GM19023 (cell line): ENCODE measurements at regions not wholly inside any gene's neighbourhood (a gene's known extent, or its start where the extent isn't known, plus 50 kb on each side); places are given as distances from the start of the nearest gene placed in this dataset.
"Not testable (repeated sequence)": the region's sequence is repeated elsewhere in the genome, so short reads cannot be mapped to it uniquely, and the experiment has no call there.

Experiments
- ATAC-seq: cut with Tn5 transposase; IDR thresholded peaks from one replicate; pipeline ENCODE4 v1.9.1; 2021; ENCODE audit warnings: mild to moderate bottlenecking, moderate library complexity; ENCODE audit not compliant: unreplicated experiment

DNA sequence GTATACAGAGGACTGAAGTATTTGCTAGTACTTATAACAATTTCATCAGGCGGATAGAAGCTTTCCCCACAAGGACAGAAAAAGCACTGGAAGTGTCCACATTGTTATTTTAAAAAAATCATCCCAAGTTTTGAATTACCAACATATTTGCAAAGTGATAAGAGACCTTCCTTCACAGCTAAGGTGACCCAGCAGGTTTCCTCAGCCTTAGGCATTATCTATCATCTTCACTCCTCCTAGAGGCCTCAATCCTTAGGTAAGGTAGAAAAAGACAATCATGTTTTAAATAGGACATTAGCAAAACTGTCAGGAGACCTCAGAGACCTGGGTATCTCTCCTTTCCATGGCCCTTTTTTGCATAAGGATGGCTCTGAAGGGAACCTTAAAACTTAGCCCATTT lies 72.5 kb upstream of the CHD6 start:
- ATAC-seq = no peak

DNA sequence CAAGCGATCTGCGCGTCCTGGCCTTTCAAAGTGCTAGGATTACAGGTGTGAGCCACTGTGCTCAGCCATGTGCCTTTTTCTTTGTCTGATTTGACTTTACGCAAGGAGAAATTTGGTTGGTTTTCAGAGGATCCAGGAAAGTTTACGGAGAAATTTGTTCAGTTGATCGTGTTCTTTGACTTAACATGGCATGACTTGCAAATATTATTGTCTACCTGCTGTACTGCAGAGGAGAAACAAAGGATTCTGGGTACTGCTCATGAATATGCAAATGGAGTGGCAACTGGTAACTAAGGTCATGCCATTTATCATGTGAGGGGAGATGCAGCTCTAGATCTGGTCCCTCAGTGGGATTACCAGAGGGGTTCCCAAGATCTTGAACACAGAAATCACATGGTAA lies 68.8 kb upstream of the CHD6 start:
- no peak for ATAC-seq

DNA sequence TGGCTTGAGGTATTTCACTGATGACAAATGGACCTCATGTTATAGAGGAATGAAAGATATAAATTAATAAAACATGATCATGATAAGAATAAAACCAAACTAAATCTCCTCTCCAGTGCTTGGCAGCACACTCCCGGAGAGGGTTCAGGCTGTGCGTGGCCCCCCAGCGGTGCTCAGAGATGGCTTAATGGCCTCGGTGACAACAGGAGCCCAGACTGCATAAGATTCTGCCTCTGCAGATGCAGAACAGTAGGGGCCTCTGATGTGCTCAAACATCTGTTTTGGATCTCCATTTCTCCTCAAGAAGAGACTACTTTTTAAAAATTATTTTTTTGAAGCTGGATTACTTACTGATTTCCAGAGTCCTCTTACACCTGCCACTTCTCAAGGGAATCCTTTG lies 67.0 kb upstream of the CHD6 start:
- ATAC-seq = not testable (repeated sequence)

DNA sequence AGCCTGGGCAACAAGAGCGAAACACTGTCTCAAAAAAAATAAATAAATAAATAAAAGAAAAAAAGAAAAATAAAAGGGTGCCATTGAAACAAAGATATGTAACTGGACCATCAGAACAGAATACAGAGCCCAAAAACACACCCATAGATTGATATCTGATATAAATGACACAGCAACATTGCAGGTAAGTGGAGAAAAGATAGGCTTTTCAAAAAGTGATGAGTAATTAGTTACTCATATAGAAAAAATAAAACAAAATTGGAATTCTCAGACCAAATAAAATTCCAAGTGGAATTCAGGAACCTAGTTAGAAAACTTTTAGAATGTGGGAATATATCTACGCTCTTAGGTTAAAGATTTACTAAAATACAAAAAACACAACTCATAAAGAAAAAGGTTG lies 60.6 kb upstream of the CHD6 start:
- ATAC-seq = no peak

DNA sequence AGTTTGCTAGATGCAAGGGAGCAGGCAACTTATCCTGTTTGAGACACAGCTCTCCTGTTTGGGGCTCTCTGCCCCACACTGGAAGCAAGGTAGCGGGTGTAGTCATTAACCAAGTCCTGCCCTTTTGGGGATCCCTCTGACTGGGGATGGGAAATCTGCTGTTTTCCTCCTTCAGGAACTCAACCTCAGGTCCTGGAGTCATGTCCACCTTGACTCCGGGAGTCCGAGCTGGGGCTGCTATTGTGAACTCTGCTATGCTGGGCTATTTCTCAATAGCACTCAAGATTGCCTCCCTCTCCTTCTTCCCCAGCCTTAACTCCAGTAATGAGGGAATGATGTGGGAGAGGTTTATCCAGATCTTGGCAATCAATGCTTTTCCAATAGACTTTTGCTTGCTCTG lies 54.1 kb upstream of the CHD6 start:
- no peak for ATAC-seq

DNA sequence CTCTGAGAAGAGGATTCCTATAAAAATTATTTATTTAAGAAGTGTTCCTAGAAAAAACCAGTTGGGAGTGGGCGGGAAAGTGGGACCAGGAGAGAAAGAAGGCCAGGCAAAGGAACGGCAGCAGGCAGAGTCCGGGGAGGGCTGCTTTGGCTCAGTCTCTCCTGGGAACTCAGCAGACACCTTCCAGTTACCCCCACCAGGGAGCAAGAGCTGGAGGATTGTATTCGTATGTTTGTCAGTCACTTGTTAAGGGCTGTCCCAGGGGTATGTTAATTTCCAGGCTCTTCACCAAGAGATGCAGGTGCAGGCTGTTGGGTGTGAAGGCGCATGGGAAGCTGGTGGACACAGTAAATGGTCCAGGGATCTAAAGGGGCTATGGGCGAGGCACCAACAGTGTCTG lies 53.0 kb upstream of the CHD6 start:
- no peak for ATAC-seq

DNA sequence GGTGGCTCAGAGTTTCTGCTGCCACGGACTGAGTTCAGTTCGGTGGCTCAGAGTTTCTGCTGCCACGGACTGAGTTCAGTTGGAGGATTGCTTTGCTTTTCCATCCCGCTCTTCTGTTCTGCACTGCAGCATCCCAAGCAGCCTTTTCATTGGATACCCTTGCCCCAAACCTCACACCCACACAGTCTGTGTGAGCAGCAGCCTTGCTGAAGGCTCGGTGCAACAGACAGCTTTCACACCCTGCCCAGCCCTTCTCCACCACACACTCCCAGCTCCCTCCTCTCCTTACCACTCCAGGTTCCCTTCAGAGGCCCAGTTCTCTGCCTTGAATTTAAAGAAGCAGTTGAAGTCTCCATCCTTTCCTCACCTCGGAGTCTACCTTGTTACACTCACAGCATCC lies 52.5 kb upstream of the CHD6 start:
- no peak for ATAC-seq

DNA sequence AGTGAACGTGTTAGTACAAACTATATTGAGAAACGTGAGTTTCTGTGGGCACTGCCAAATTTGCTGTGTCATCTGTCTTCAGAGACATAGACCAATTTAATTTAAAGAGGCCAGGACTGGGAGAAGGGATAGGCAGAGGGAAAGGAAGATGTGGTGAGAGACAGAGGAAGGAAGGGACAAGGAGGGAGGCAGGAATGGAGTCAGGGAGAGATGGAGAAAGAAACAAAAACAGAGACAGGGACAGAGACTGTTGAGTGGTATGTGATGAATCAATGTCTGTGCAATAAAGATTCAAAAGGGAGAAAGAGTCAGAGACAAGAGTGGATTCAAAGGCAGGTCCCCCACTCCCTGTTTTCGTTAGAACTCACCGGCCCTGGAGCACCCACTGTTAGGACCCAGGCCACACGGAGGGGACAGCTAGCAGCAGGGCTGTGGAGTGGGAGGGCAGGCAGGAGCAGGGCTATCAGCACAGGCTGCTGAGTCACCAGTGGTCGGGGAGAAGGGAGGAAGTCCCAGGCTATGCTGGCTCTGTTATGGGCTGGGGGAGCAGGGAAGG lies 51.6 kb upstream of the CHD6 start:
- ATAC-seq = no peak

DNA sequence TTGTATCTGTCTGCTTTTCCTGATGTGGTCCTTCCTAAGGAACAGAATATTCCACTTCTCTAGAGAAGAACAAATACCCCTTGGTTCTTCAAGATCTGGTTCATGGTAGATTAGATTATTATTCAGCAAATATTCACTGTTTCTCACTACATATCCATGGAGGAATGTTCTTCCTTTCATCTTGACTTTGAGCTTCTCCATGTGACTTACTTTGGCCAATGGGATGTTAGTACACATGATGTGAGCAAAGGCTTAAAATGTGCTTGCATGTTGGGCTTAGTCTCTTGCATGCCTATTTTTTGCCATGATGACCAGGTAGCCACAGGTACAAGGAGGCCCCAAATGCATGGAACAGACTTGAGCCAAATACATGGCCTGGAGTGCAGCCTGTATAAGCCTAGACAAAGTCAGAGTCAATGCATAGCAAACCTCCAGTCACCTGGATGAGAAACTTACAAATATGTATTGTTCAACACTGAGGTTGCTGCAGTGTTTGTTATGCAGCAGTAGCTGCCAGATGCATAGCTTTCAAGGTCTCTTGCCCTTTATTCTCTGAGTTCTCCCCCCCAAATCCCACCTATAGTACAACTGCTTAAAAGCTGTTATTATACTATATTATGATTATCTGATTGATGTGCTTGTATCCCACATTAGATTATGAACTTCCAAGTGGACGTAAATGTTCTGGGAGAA lies 50.0 kb upstream of the CHD6 start:
- ATAC-seq = no peak
